ENCODE measurements at regions not wholly inside any gene's neighbourhood (a gene's known extent, or its start where the extent isn't known, plus 50 kb on each side); places are given as distances from the start of the nearest gene placed in this dataset.

GRCh38 chr10:28942012-28942411, 264.7 kb downstream of the BAMBI start:
- Mint-ChIP-seq H3K36me3 (ENCODE audit: low read depth) (peaks cover 4% of the 10 kb centered on the region), H3K4me1 (peaks cover 20% of the 10 kb centered on the region), H3K27ac (ENCODE audit: unreplicated experiment) (no peak overlapping the region), H3K4me3 (no peak overlapping the region), H3K9me3 (peaks cover 4% of the 10 kb centered on the region), H3K27me3 (ENCODE audit: low read depth) (peaks cover 76% of the 10 kb centered on the region)
- no peak for DNase-seq (ENCODE audit: low read depth, low spot score)
- no peak for TF ChIP-seq CTCF (conservative IDR thresholded peaks at IDR 0.05)

GRCh38 chr10:28945959-28946358, 268.6 kb downstream of the BAMBI start:
- Mint-ChIP-seq H3K4me1 (no peaks in the 10 kb centered on the region), H3K27ac (ENCODE audit: unreplicated experiment) (no peak overlapping the region), H3K36me3 (ENCODE audit: low read depth) (peaks cover 4% of the 10 kb centered on the region), H3K27me3 (ENCODE audit: low read depth) (peaks cover 54% of the 10 kb centered on the region), H3K4me3 (no peak overlapping the region), H3K9me3 (peaks cover 4% of the 10 kb centered on the region)
- no peak for DNase-seq (ENCODE audit: low read depth, low spot score)
- no peak for TF ChIP-seq CTCF (conservative IDR thresholded peaks at IDR 0.05)

- H3K27me3 Mint-ChIP-seq (ENCODE audit: low read depth): peaks cover 59% of the 10 kb centered on the region
- H3K4me1 Mint-ChIP-seq: no peaks in the 10 kb centered on the region
- no peak for TF ChIP-seq CTCF (conservative IDR thresholded peaks at IDR 0.05)
- no peak for DNase-seq (ENCODE audit: low read depth, low spot score)
- peaks cover 4% of the 10 kb centered on the region for H3K36me3 Mint-ChIP-seq (ENCODE audit: low read depth)
- H3K27ac Mint-ChIP-seq (ENCODE audit: unreplicated experiment): no peak overlapping the region
- H3K9me3 Mint-ChIP-seq: peaks cover 4% of the 10 kb centered on the region
- H3K4me3 Mint-ChIP-seq: no peak overlapping the region
Measured at GRCh38 chr10:28946479-28946878, 269.2 kb downstream of the BAMBI start.

GRCh38 chr10:28947171-28947570, 269.9 kb downstream of the BAMBI start:
- Mint-ChIP-seq H3K27me3 (ENCODE audit: low read depth) (peaks cover 60% of the 10 kb centered on the region), H3K4me1 (no peaks in the 10 kb centered on the region), H3K4me3 (no peak overlapping the region), H3K27ac (ENCODE audit: unreplicated experiment) (no peak overlapping the region), H3K9me3 (peaks cover 4% of the 10 kb centered on the region), H3K36me3 (ENCODE audit: low read depth) (peaks cover 4% of the 10 kb centered on the region)
- DNase-seq (ENCODE audit: low read depth, low spot score): no peak
- TF ChIP-seq CTCF (conservative IDR thresholded peaks at IDR 0.05): no peak

GRCh38 chr10:28948046-28948445, 270.7 kb downstream of the BAMBI start:
- Mint-ChIP-seq H3K4me3 (no peak overlapping the region), H3K27ac (ENCODE audit: unreplicated experiment) (no peak overlapping the region)
- no peak for TF ChIP-seq CTCF (conservative IDR thresholded peaks at IDR 0.05)

More at GRCh38 chr10:28948046-28948445, 270.7 kb downstream of the BAMBI start:
- peaks cover 4% of the 10 kb centered on the region for H3K9me3 Mint-ChIP-seq
- peaks cover 4% of the 10 kb centered on the region for H3K36me3 Mint-ChIP-seq (ENCODE audit: low read depth)
- H3K4me1 Mint-ChIP-seq: no peaks in the 10 kb centered on the region
- H3K27me3 Mint-ChIP-seq (ENCODE audit: low read depth): peaks cover 56% of the 10 kb centered on the region
- DNase-seq (ENCODE audit: low read depth, low spot score): no peak

Data from neural crest cell (in vitro differentiated cells).